ENCODE measurements at regions not wholly inside any gene's neighbourhood (a gene's known extent, or its start where the extent isn't known, plus 50 kb on each side); places are given as distances from the start of the nearest gene placed in this dataset.

DNA sequence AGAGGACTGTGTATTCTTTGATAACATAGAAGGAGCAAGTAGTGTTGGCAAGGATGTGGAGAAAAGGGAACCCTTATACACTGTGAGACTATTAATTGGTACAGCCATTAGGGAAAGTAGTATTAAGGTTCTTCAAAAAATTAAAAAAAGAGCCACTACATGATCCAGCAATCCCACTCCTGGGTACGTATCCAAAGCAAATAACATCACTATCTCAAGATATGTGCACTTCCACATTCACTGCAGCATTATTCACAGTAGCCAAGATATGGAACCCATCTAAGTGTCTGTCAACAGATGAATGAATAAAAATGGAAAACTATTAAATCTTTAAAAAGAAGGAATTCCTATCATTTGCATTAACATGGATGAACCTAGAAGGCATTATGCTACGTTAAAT lies 693.2 kb upstream of the RIOK2 start:
- Mint-ChIP-seq H3K36me3 (no peaks in the 10 kb centered on the region), H3K4me1 (no peaks in the 10 kb centered on the region), H3K9me3 (no peaks in the 10 kb centered on the region), H3K4me3 (no peak overlapping the region), H3K27ac (no peak overlapping the region), H3K27me3 (no peaks in the 10 kb centered on the region)

DNA sequence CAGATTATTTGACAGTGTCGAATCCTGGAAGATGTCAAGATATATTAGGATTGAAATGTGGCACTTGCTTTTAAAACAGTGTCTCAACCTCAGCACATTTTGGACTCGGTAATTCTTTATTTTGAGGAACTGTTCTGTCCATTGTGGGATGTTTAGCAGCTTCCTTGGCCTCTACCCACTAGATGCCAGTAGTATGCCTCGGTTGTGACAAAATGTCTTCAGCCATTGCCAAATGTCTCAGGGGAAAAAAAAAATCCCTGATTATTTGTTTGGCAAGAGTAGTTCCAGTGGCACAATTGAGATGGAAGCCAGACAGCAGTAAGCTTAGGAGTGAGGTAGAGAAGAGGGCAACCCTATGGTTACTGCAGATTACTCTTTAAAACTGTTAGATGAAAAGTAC lies 694.5 kb upstream of the RIOK2 start:
- Mint-ChIP-seq H3K27ac (no peak overlapping the region), H3K4me1 (no peaks in the 10 kb centered on the region), H3K4me3 (no peak overlapping the region), H3K27me3 (no peaks in the 10 kb centered on the region), H3K36me3 (no peaks in the 10 kb centered on the region), H3K9me3 (no peaks in the 10 kb centered on the region)

DNA sequence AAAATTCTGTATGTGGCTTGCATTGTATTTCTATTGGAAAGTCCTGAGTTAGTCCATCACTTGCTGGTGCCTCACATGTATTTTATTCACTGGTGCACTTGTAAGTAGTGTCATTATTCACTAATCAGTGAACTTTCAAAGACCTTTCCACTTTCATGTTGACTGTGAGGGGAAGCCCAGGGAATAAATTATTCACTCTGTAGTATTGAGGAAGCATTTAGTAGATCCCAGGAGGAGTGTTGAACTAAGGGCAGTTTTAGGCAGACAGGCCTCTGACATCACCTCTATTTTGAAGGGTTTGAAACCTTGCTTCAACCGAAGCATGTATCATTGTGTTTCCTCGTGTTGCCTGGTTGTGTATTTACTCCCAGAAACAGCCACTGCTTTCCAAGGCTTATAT lies 705.4 kb upstream of the RIOK2 start:
- no peak overlapping the region for H3K4me3 Mint-ChIP-seq
- no peak overlapping the region for H3K27ac Mint-ChIP-seq
- H3K9me3 Mint-ChIP-seq, result no peaks in the 10 kb centered on the region
- no peaks in the 10 kb centered on the region for H3K27me3 Mint-ChIP-seq
- no peaks in the 10 kb centered on the region for H3K4me1 Mint-ChIP-seq
- H3K36me3 Mint-ChIP-seq, result no peaks in the 10 kb centered on the region

DNA sequence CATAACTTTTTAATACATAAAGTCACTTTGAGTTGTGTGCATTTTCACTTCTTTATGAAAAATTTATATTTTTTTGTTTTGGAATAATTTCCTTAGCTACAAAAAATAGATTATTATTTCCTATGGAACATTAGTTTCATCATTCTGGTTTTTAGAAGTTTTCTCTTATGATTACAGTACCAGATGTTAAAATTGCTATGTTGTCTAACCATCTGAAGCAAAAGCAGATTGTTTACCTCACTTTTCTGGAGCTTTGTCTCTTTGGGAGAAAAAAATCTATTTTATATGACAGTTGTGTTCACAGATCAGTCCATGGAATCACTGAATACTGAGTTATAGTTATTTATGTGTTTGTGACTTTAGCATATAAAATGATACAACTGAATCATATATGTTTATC lies 708.9 kb upstream of the RIOK2 start:
- Mint-ChIP-seq H3K36me3 (no peaks in the 10 kb centered on the region), H3K9me3 (no peaks in the 10 kb centered on the region), H3K27ac (no peak overlapping the region), H3K27me3 (no peaks in the 10 kb centered on the region), H3K4me1 (no peaks in the 10 kb centered on the region), H3K4me3 (no peak overlapping the region)

DNA sequence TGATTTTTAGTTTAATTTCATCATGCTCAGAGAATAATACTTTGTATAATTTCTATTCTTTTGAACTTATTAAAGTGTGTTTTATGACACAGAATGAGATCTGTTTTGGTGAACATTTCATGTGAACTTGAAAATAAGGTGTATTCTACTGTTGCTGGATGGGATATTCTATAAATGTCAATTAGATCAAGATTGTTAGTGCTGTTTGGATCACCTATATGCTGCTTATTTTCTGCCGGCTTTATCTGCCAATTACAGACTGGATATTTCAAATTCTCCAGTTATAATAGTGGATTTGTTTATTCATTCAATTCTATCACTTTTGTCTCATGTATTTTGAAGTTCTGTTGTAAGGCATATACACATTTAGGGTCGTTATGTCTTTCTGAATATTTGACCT lies 720.7 kb upstream of the RIOK2 start:
- no peak overlapping the region for H3K27ac Mint-ChIP-seq

DNA sequence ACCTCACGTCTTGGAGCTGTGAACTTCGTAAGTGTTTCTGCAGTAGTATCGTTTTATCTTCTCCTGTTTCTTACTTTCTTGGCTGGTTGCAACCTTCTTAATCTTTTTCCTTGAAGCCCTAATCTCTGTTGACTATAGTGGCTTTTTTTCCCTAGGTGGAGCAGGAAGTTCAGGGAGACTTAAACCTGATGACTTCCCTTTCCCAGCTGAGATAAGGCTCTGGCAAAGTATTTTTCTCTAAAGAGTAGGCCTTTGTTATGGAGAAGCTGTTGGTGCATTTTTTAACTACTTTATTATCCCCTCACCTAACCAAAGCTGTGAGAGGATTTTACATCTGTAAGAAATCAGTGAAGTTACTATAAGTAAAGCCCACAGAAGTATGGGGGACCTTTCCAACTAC lies 723.1 kb upstream of the RIOK2 start:
- H3K4me1 Mint-ChIP-seq, result no peaks in the 10 kb centered on the region
- H3K27me3 Mint-ChIP-seq, result no peaks in the 10 kb centered on the region
- no peaks in the 10 kb centered on the region for H3K36me3 Mint-ChIP-seq
- no peak overlapping the region for H3K27ac Mint-ChIP-seq
- H3K4me3 Mint-ChIP-seq, result no peak overlapping the region
- peaks cover 14% of the 10 kb centered on the region for H3K9me3 Mint-ChIP-seq

More for the DNA sequence above, 720.7 kb upstream of the RIOK2 start:
- Mint-ChIP-seq H3K9me3 (peaks cover 14% of the 10 kb centered on the region), H3K36me3 (no peaks in the 10 kb centered on the region), H3K27me3 (no peaks in the 10 kb centered on the region), H3K4me1 (no peaks in the 10 kb centered on the region), H3K4me3 (no peak overlapping the region)

DNA sequence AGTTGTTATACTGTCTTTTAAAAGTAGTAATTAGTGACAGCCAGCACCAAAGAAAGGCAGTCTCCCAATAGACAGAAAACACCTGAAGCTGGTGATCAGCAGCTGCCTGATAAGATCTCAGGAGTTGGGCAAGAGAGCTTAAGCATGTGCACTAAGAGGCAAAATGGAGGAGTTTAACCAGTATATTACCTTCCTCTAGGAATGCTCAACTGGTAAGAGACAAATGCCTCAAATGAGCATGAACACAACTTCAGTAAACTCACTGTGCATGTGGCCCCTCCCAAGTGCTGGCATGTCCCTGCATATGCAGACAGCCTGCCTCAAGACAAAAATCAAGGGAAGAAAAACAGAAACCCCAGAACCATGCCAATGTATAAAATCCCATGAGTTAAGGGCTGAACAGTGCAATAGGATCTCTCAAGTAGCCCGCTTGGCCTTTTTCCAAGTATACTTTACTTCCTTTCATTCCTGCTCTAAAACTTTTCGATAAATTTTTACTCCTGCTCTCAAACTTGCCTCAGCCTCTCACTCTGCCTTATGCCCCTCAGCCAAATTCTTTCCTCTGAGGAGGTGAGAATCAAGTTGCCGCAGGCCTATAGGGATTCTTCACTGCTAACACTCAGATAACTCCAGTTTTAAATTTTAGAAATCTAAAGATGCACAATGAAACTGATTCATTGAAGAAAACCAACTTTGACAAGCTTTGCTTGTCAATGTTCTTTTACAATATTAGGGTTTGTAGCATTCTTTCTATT lies 724.8 kb upstream of the RIOK2 start:
- no peaks in the 10 kb centered on the region for H3K36me3 Mint-ChIP-seq
- peaks cover 8% of the 10 kb centered on the region for H3K9me3 Mint-ChIP-seq
- H3K4me3 Mint-ChIP-seq, result no peak overlapping the region
- H3K27ac Mint-ChIP-seq, result no peak overlapping the region
- H3K27me3 Mint-ChIP-seq, result no peaks in the 10 kb centered on the region
- H3K4me1 Mint-ChIP-seq, result no peaks in the 10 kb centered on the region

DNA sequence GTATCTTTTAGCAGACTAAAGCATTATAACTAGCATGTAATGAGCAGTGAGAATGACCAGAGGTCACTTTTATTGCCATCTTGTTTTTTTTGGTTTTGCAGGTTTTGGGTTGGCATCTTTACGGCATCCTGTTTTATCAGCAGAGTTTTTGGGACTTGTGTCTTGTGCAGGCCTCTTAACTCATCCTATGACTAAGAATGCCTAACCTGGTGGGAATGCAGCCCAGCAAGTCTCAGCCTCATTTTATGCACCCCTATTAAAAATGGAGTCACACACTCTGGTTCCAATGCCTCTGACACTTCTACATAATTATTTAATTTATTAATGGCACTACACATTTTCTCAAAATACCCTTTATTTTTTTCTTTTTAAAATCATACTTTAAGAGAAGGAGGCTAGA lies 726.5 kb upstream of the RIOK2 start:
- Mint-ChIP-seq H3K36me3 (no peaks in the 10 kb centered on the region), H3K27me3 (no peaks in the 10 kb centered on the region), H3K27ac (no peak overlapping the region), H3K4me3 (no peak overlapping the region), H3K4me1 (no peaks in the 10 kb centered on the region), H3K9me3 (no peaks in the 10 kb centered on the region)

DNA sequence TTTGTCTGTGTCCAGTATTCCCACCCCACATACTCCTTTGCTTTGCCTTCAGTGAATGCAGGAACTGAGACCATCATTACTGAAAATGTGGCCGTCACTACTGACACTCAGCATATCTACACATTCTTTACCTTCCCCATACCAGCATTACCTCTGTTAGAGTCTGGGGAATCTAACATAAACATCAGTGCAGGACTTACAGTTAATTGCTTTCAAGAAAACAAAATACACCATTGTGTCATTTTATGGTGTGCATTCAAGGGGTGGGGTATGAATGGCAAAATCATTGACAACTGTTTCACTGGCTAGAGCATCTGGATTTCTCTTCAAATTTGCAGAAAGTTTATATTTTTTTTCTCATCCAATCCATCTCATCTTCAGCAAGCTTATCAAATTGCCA lies 731.4 kb upstream of the RIOK2 start:
- Mint-ChIP-seq H3K36me3 (no peaks in the 10 kb centered on the region), H3K27ac (no peak overlapping the region), H3K27me3 (no peaks in the 10 kb centered on the region), H3K4me1 (no peaks in the 10 kb centered on the region), H3K4me3 (no peak overlapping the region), H3K9me3 (no peaks in the 10 kb centered on the region)

DNA sequence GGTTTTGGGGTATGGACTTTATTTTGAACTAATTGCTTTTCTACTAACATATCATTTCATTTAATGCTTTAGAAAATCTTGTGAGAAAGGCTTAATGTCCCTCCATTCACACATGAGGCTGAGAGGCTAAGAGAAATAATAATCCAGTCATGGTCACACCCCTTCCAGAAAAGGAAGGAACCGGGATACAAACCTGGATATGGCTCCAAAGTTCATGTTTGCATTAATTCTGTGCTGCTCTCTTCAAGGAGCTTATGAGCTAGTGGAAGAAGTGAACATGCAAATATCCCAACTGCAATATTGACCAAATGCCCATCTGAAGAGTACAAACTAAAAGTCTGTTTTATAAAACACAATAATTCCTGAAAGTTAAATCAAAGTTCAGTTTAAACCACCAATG lies 732.1 kb upstream of the RIOK2 start:
- H3K27me3 Mint-ChIP-seq, result no peaks in the 10 kb centered on the region
- no peaks in the 10 kb centered on the region for H3K9me3 Mint-ChIP-seq
- H3K4me1 Mint-ChIP-seq, result no peaks in the 10 kb centered on the region
- H3K27ac Mint-ChIP-seq, result no peak overlapping the region
- H3K4me3 Mint-ChIP-seq, result no peak overlapping the region
- no peaks in the 10 kb centered on the region for H3K36me3 Mint-ChIP-seq

DNA sequence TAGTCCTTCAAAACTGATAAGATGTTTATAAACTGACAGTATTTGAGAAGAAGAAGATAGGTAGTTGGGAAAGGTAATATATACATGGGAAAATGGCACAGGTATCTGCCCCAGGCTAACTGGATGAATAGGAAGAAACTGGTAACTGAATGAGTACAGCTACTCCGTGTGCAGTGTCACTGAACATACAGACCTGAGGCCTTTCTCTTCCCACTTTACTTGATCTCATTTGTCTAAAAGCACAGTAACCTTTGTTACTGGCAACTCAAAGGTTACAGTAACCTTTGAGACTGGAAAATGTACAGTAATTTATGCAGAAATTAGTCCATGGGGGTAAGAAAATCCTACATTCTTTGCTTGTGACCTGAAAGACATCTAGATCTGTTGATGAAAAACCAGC lies 735.0 kb upstream of the RIOK2 start:
- Mint-ChIP-seq H3K9me3 (no peaks in the 10 kb centered on the region), H3K27me3 (no peaks in the 10 kb centered on the region)

DNA sequence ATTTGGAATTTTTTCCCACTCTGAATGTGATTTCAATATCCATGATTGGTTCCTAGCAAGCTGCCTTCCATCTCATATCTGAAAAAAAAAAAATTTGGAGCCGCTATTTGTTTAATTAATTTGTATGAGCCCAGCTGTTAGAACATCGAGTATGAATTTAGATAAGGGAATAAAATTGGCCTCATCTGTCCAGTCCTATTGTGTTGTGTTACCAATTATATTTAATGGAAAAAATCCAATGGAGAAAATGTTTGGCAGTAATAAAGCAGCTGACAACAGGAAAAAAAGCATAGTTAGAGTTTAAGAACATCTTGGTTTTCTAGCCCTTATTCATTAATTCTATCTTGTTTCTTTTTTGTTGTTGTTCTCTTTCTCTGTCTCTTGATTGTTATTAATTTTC lies 735.6 kb upstream of the RIOK2 start:
- Mint-ChIP-seq H3K27me3 (no peaks in the 10 kb centered on the region), H3K9me3 (no peaks in the 10 kb centered on the region), H3K27ac (no peak overlapping the region), H3K4me3 (no peak overlapping the region), H3K4me1 (no peaks in the 10 kb centered on the region), H3K36me3 (no peaks in the 10 kb centered on the region)

More for the DNA sequence above, 735.0 kb upstream of the RIOK2 start:
- Mint-ChIP-seq H3K36me3 (no peaks in the 10 kb centered on the region), H3K27ac (no peak overlapping the region), H3K4me1 (no peaks in the 10 kb centered on the region), H3K4me3 (no peak overlapping the region)

DNA sequence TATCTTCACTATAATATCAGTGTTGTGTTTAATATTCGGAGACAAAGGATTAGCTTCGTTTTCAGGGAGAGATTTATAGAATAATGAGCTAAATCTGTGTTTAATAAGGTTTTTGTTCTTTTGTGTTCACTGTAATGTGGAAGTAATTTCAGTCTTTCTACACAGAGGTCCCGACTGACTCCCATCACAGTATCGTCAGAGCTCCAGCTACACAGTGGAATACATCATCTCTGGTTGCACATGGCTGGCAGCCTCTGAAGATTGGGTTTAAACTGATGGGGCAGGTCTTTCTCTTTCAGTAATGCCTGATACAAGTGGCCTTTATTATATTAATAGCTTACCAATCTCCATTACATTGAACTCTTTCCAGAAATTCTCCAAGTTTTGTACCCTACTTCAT lies 736.7 kb upstream of the RIOK2 start:
- H3K27ac Mint-ChIP-seq, result no peak overlapping the region
- no peak overlapping the region for H3K4me3 Mint-ChIP-seq
- H3K27me3 Mint-ChIP-seq, result no peaks in the 10 kb centered on the region
- H3K36me3 Mint-ChIP-seq, result no peaks in the 10 kb centered on the region
- no peaks in the 10 kb centered on the region for H3K9me3 Mint-ChIP-seq
- no peaks in the 10 kb centered on the region for H3K4me1 Mint-ChIP-seq

DNA sequence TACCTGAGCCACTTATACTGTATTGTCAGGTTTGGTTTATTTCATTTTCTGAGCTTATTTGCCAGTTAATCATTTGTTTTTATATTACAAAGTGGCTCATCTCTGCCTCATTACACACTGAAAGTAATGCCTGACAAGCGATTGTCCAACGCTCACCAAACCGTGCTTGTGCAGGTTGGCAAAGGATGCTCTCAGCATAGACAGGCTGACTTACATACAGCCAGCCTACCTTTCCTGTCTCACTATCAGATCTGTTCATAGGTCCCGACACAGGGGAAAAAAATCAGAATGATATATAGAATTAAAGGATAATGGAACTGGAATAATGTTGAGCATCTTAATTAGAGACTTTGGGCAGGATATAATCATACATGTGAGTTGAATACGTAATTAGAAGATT lies 739.7 kb upstream of the RIOK2 start:
- Mint-ChIP-seq H3K27ac (no peak overlapping the region), H3K9me3 (no peaks in the 10 kb centered on the region), H3K27me3 (no peaks in the 10 kb centered on the region), H3K4me1 (no peaks in the 10 kb centered on the region), H3K4me3 (no peak overlapping the region), H3K36me3 (no peaks in the 10 kb centered on the region)

DNA sequence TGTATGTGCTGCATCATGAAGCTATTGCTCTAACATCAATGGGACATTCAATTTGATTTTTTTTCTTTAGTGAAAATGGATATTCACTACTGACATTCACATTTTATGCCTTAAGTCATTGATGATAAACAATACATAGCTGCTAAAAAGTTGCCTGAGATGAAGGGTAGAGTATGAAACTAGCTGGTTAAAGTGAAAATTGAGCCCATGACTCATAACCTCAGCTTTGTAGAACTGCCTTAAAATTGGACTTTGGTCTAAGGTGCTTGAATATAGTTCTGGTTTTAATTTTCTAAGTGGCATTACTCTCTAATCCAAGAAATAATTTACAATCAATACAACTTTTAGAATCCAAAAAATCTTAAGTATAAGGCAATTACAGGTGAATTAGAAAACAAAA lies 740.4 kb upstream of the RIOK2 start:
- Mint-ChIP-seq H3K36me3 (no peaks in the 10 kb centered on the region), H3K27me3 (no peaks in the 10 kb centered on the region), H3K4me1 (no peaks in the 10 kb centered on the region), H3K4me3 (no peak overlapping the region), H3K27ac (no peak overlapping the region), H3K9me3 (no peaks in the 10 kb centered on the region)

DNA sequence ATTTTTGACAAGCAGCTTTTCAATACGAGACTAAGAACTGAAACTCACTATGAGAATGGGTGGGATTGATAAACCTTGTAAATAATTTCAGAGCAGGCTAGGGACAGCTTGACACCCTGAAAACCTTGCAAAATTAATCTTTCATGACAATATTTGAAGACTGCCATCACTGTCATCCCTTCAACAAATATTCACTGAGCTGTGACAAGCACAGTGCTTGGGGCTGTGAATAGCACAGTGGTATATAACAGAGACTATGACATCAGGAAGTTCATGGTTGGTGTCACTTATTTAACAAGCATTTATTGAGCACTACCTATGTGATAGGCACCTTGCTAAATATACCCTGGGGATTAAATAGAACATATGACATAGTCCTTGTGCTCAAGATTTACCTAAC lies 741.0 kb upstream of the RIOK2 start:
- Mint-ChIP-seq H3K4me3 (no peak overlapping the region), H3K4me1 (no peaks in the 10 kb centered on the region), H3K9me3 (no peaks in the 10 kb centered on the region), H3K36me3 (no peaks in the 10 kb centered on the region), H3K27ac (no peak overlapping the region), H3K27me3 (no peaks in the 10 kb centered on the region)

DNA sequence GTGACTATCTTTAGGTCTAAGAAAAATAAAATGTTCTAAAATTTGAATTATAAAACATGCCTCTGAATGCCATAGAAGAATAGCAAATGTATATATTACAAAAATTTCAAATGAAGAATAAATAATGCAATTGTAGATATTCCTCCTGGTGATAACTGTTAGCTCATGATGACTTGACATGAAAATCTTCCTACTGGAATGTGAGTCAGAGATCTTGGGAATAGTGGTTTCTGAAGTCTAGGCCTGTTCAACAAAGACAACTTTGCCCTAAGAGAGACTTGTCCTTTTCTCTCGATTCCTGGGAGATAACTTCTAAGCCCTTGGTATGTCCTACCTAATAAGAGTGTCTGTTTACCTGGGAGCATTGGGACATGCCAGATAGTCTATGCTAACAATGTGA lies 746.3 kb upstream of the RIOK2 start:
- H3K4me3 Mint-ChIP-seq, result no peak overlapping the region
- H3K4me1 Mint-ChIP-seq, result no peaks in the 10 kb centered on the region
- H3K27ac Mint-ChIP-seq, result no peak overlapping the region
- no peaks in the 10 kb centered on the region for H3K9me3 Mint-ChIP-seq
- H3K27me3 Mint-ChIP-seq, result peaks cover 1% of the 10 kb centered on the region
- H3K36me3 Mint-ChIP-seq, result no peaks in the 10 kb centered on the region
